Epithelial cell of prostate (primary cell): ENCODE measurements at regions not wholly inside any gene's neighbourhood (a gene's known extent, or its start where the extent isn't known, plus 50 kb on each side); places are given as distances from the start of the nearest gene placed in this dataset.
"Not testable (repeated sequence)": the region's sequence is repeated elsewhere in the genome, so short reads cannot be mapped to it uniquely, and the experiment has no call there.

Source experiments
- DNase-seq: peaks from one replicate; pipeline ENCODE4 v3.0.0-alpha.2; 2011; ENCODE audit warnings: low read depth, low spot score
- H3K27ac ChIP-seq: fragments of 450-650 bp; 2 replicates; pipeline ENCODE4 v1.5.1; 2017; ENCODE audit warnings: mild to moderate bottlenecking

- H3K27ac ChIP-seq, DNase-seq: not testable (repeated sequence)
Measured at GRCh38 chr15:92850218-92850617, 49.9 kb upstream of the CHD2 start.
